Activated CD4-positive, alpha-beta T cell treated with anti-CD3 and anti-CD28 coated beads for 36 hours (primary cell): ENCODE measurements at regions not wholly inside any gene's neighbourhood (a gene's known extent, or its start where the extent isn't known, plus 50 kb on each side); places are given as distances from the start of the nearest gene placed in this dataset.
"Not testable (repeated sequence)": the region's sequence is repeated elsewhere in the genome, so short reads cannot be mapped to it uniquely, and the experiment has no call there.

Source experiments
- ATAC-seq: fragments of 200-7000 bp; cut with Tn5 transposase; one replicate; pipeline ENCODE4 v1.10.0; 2021; ENCODE audit warnings: mild to moderate bottlenecking, moderate library complexity
- CTCF ChIA-PET: fragments of 350-600 bp; sonication (Branson Sonifier 250); formaldehyde crosslinking; loops from one replicate; lab custom pipeline; 2021; ENCODE audit warnings: antibody characterized with exemption; lab: Charles Lee
- POLR2A ChIA-PET: fragments of 350-600 bp; sonication (Branson Sonifier 250); formaldehyde crosslinking; loops from one replicate; lab custom pipeline; 2021; ENCODE audit warnings: antibody characterized with exemption, inconsistent platforms; lab: Charles Lee
- DNase-seq: peaks from one replicate; pipeline ENCODE4 v3.0.0-alpha.2; 2020
- H3K27ac Mint-ChIP-seq: one replicate; pipeline ENCODE4 v1.8.0; 2021; ENCODE audit warnings: mixed read lengths
- H3K27me3 Mint-ChIP-seq: one replicate; pipeline ENCODE4 v1.8.0; 2021; ENCODE audit warnings: mixed read lengths
- H3K36me3 Mint-ChIP-seq: one replicate; pipeline ENCODE4 v1.8.0; 2021; ENCODE audit warnings: low read depth, mixed read lengths
- H3K4me1 Mint-ChIP-seq: one replicate; pipeline ENCODE4 v1.8.0; 2021; ENCODE audit warnings: mixed read lengths
- H3K4me3 Mint-ChIP-seq: one replicate; pipeline ENCODE4 v1.8.0; 2021; ENCODE audit warnings: mild to moderate bottlenecking, moderate library complexity, mixed read lengths
- H3K9me3 Mint-ChIP-seq: one replicate; pipeline ENCODE4 v1.8.0; 2021; ENCODE audit warnings: low read depth, mixed read lengths
- intact Hi-C, 2 experiments: fragments of 100-400 bp; cut with DNase I in 1 of 2; cut with micrococcal nuclease in 1 of 2; formaldehyde crosslinking; loops; one replicate each; pipeline versions ENCODE4 v1.14.2 to v1.15.1; 2022 to 2024; cut with DNase I, micrococcal nuclease

DNA sequence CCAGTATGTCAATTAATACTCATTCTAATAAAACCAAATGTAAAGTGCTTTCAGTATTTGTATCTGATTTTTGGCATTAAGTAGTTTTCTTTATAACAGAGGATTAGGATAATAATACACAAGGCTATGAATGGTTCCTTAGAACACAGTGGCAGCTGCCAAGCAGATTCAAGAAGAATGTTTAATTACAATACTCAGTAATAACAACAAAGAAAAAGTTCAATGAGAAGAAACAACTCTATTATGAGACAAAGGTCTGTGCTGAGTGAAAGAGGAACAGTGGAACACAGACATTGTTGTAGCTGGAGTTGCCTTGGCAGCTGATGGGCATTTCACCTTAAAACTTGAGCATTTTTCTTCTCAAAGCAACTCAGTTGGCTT, 502.6 kb upstream of the NR3C2 start:
- H3K4me1 Mint-ChIP-seq, result no peaks in the 10 kb centered on the region
- CTCF ChIA-PET, result no interaction called here
- H3K4me3 Mint-ChIP-seq, result no peak overlapping the region
- H3K36me3 Mint-ChIP-seq, result no peaks in the 10 kb centered on the region
- no peak for DNase-seq
- H3K27ac Mint-ChIP-seq, result no peak overlapping the region
- POLR2A ChIA-PET, result no interaction called here
- ATAC-seq, result no peak
- H3K27me3 Mint-ChIP-seq, result peaks cover 3% of the 10 kb centered on the region
- peaks cover 6% of the 10 kb centered on the region for H3K9me3 Mint-ChIP-seq
- intact Hi-C loops, result no loop called here

DNA sequence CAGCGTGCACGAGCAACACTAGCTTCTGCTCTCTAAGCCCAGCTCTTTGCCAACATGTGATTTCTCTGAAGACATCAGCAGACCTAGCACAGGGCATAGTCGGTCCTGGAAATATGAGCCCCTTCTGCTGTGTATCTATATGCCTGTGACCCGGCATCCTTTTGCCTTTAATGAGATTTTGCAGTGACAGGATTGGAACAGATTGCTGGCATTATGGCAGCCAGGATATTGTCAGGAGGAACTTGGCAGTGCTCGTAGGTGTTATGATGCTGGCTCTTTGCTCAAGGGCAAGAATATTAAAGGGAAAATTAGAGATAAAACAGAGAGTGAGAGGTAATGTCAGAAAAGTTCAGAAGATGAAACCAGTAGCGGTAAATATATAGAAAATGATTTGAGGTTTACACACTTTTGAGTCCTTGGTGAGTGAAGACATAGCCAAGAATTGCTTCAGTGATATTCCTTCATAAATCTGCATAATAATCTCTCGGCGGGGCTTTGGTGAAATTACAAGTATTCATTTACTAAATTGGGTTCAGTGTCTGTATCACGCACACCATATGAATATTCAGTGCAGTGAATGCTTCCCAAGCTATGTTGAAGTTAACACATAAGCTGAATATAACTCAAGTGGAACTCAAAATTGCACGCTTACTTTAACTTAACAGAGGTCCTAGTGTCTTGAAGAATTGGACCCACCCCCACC, 502.1 kb upstream of the NR3C2 start:
- no peak for DNase-seq
- intact Hi-C loops, result no loop called here
- CTCF ChIA-PET, result no interaction called here
- Mint-ChIP-seq H3K36me3 (no peaks in the 10 kb centered on the region), H3K27me3 (peaks cover 3% of the 10 kb centered on the region), H3K9me3 (peaks cover 6% of the 10 kb centered on the region), H3K4me3 (no peak overlapping the region), H3K27ac (no peak overlapping the region), H3K4me1 (no peaks in the 10 kb centered on the region)
- no peak for ATAC-seq
- POLR2A ChIA-PET, result no interaction called here

DNA sequence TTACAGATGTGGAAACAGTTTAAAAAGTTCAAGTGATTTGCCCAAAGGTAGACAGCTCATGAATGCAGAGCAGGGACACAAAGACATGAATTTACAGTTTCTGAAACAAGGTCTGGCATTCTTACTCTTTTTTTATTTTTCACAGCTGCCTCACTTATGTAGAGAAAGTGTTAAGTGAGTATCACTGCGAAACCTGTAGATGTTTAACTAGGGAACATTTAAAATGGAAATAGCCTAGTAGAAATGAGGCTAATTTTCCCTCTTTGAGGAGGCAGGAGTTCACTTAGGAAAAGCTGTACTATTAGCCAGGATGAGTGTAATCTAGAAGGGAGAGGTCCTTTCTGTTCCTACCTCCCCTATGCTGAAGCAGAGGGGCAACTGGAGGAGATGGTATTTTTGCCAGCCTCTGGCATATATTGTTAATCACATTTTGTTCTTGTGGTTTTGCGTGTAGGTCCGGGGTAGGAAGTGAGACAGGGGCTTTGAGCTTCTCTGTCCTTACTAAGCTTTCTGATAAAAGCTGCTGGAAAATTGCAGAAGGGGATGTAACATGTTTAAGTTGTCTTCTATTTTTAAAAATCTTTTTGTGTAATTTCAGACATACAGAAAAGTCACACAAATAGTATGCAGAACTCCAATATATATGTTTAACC, 492.8 kb upstream of the NR3C2 start:
- intact Hi-C loops, result no loop called here
- H3K4me3 Mint-ChIP-seq, result no peak overlapping the region
- POLR2A ChIA-PET, result no interaction called here
- H3K27ac Mint-ChIP-seq, result no peak overlapping the region
- CTCF ChIA-PET, result interaction anchor here (1.0 kb wide), 1 partner anchor 962 kb away, joined by 3 read pairs; no protein-coding TSS in a partner anchor
- H3K36me3 Mint-ChIP-seq, result no peaks in the 10 kb centered on the region
- no peak for ATAC-seq
- H3K9me3 Mint-ChIP-seq, result peaks cover 14% of the 10 kb centered on the region
- H3K27me3 Mint-ChIP-seq, result peaks cover 4% of the 10 kb centered on the region
- no peak for DNase-seq
- no peaks in the 10 kb centered on the region for H3K4me1 Mint-ChIP-seq

DNA sequence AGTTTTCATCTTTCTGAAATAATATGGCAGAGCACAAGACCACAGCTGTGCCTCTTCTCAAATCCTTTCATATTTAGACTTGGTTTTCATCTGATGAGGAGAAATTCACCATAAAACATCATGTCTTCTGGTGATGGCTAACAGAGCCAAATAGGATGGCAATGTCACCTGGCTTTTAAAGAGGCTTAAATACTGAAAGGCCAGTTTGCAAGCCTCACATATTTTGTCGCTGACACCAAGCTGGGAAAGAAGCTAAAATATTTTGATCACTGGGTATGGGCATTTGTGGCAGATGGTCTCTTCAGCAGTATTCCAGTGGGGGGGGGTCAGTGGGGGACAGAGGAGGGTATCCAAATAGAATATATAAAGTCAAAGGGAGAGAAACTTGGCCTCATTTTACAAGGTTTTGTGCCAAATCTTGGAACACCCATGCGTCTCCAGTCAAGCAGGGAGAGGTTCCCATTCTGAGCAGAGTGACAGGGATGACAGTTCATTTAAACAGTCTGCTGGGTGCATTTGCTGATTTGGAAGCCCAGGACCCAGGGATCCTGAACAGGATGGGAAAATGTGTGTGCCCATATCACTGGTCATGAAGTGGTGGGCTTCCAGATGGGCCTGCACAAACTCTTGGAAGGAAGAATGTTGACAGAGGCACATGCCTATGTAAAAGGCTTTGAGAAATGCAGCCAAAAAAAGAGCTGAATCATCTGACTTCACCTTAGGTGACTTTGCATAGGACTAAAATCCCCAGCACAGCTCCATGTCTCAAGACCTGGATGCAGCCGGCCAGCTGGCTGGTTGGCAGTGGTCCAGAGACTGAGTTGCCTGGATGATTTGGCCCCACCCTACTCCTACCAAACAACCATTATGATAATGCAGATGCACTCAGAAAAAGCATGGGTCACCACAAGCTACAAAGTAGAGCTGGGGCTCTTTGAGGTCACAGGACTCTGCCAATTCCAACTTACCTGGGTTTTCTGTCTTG, 484.4 kb upstream of the NR3C2 start:
- Mint-ChIP-seq H3K27me3 (no peaks in the 10 kb centered on the region), H3K27ac (no peak overlapping the region), H3K9me3 (peaks cover 18% of the 10 kb centered on the region), H3K4me3 (no peak overlapping the region), H3K4me1 (no peaks in the 10 kb centered on the region), H3K36me3 (peaks cover 2% of the 10 kb centered on the region)
- no peak for ATAC-seq
- intact Hi-C loops, result no loop called here
- ChIA-PET CTCF (interaction anchor here (0.6 kb wide), 1 partner anchor 269 kb away, joined by 3 read pairs; no protein-coding TSS in a partner anchor), POLR2A (no interaction called here)
- DNase-seq, result no peak

DNA sequence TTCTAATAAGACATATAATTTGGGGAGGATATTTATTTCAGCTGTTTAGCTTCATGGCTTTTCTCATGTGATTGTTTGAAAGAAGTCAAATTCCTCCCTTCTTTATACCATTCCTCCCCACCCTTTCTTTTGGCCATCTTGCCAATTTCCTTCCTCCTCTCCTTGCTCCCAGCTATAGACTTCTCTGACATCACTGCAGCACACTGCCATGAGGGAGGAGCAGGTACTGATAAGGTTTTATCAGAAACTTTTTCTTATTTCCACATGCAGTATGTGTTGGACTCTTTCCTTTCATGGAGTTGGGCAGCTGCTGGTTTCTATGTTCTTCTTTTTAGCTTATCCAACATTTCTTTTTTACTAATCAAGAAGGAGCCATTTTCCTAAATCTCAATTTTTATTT, 481.7 kb upstream of the NR3C2 start:
- CTCF ChIA-PET, result no interaction called here
- Mint-ChIP-seq H3K9me3 (peaks cover under 1% of the 10 kb centered on the region), H3K27me3 (no peaks in the 10 kb centered on the region), H3K4me1 (no peaks in the 10 kb centered on the region), H3K4me3 (no peak overlapping the region), H3K36me3 (peaks cover 2% of the 10 kb centered on the region), H3K27ac (no peak overlapping the region)
- DNase-seq, result no peak
- POLR2A ChIA-PET, result no interaction called here
- no peak for ATAC-seq
- intact Hi-C loops, result no loop called here

DNA sequence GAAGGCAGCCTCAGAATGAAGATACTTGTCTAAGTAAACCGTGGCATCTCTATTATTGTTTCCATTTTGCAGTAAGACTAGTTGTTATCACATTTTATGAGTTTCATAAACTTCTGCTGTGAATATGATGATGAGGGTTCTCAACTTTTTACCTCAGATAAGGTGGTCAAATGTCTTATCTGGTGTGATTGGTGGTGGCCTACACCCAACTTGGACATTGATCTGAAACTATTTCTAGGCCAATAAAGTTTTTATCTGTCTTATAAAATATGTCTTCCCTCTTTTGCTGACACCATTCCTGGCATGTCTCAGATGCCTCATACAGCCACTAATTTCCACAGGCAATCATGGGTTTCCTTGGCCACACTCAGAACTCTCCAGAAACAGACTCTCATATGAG, 480.3 kb upstream of the NR3C2 start:
- no peaks in the 10 kb centered on the region for H3K4me1 Mint-ChIP-seq
- no peak overlapping the region for H3K4me3 Mint-ChIP-seq
- intact Hi-C loops, result no loop called here
- H3K27ac Mint-ChIP-seq, result no peak overlapping the region
- DNase-seq, result no peak
- no peak for ATAC-seq
- POLR2A ChIA-PET, result no interaction called here
- H3K36me3 Mint-ChIP-seq, result no peaks in the 10 kb centered on the region
- CTCF ChIA-PET, result no interaction called here
- H3K9me3 Mint-ChIP-seq, result no peaks in the 10 kb centered on the region
- H3K27me3 Mint-ChIP-seq, result no peaks in the 10 kb centered on the region

DNA sequence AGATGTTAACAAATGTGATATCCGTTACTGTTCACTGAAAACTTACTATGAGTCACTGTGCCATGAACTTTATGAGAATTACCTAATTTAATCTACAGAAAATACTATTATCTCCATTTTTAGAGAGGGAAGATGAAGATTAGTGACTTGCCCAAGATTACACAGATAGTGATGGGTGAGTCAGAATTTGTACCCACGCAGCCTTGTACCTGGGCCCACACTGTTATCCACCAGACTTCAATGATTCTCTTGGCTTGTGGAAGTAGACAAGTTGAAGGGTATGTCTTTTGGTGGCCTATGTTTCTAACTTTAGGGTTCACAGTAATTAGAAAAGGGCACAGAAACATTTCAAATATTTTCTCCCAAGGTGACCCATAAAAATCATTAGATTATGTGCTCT, 472.5 kb upstream of the NR3C2 start:
- no peaks in the 10 kb centered on the region for H3K4me1 Mint-ChIP-seq
- intact Hi-C loops, result no loop called here
- H3K4me3 Mint-ChIP-seq, result no peak overlapping the region
- H3K27me3 Mint-ChIP-seq, result no peaks in the 10 kb centered on the region
- DNase-seq, result no peak
- H3K36me3 Mint-ChIP-seq, result no peaks in the 10 kb centered on the region
- POLR2A ChIA-PET, result no interaction called here
- CTCF ChIA-PET, result no interaction called here
- no peaks in the 10 kb centered on the region for H3K9me3 Mint-ChIP-seq
- no peak for ATAC-seq
- H3K27ac Mint-ChIP-seq, result no peak overlapping the region

DNA sequence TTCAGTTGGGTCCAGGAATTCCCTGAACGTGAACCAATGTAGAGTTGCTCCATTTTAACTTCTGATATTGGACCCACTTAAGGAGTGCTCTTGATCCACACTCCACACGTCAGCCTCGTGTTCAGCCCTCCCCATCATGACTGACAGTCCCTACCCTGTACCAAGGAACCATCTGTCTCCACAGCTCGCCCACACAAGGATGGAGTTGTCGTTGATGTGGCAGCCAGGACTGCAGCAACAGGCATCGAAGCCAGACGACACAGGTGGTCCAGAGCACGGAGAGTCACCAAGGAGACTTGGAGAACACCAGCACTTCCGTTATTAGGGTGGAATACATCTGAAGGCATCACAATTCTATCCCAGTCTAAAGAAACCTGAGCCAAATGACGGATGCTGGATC, 472.1 kb upstream of the NR3C2 start:
- H3K4me3 Mint-ChIP-seq, result no peak overlapping the region
- ChIA-PET CTCF (no interaction called here), POLR2A (no interaction called here)
- intact Hi-C loops, result no loop called here
- H3K9me3 Mint-ChIP-seq, result no peaks in the 10 kb centered on the region
- no peak overlapping the region for H3K27ac Mint-ChIP-seq
- ATAC-seq (no peak), DNase-seq (no peak)
- no peaks in the 10 kb centered on the region for H3K27me3 Mint-ChIP-seq
- no peaks in the 10 kb centered on the region for H3K36me3 Mint-ChIP-seq
- H3K4me1 Mint-ChIP-seq, result no peaks in the 10 kb centered on the region

DNA sequence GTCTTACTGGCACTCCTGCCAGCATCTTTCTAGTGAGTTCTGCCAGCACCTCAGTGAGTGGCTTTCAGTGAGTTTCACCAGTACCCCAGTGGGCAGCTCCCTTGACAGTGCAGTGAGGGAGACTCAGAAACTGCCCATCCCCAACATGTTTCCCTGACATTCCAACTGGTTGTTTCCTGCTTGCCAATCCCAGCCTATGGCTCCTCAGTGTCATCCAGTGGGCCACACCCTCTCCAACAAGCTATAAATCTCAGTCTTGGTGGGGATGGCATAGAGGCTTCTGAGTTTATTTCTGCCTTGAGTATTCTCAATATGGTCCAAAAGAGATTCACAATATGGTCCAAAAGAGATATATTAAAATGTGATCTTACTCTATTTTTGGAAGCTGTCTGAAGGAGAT, 461.2 kb upstream of the NR3C2 start:
- ATAC-seq, result no peak

DNA sequence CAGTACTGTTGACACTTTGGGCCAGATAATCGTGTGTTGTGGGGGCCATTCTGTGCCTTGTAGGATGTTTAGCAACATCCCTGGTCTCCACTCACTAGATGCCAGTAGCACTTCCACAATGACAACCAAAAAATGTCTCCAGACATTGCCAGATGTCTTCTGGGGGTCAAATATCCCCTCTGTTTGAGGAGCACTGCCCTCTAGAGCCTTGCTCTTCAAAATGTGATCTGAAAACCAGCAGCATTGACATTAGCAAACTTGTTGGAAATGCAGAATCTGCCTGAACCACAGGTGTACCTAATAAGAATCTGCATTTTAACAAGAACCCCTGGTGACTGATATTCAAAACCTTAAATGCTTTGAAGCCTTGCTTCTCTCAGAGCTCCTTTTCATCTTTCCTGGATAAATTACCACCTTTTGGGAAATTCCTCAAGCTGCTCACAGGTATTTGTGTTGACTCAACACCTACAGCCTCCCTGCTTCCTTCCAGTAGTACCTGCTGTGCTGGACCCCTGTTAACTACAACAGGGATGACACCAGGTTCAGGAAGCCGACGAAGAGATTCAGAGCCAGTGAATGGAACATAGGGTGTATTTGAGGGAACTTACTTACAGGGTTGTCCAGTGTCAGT, 459.0 kb upstream of the NR3C2 start:
- intact Hi-C loops, result no loop called here
- H3K9me3 Mint-ChIP-seq, result peaks cover 10% of the 10 kb centered on the region
- ChIA-PET CTCF (no interaction called here), POLR2A (no interaction called here)
- DNase-seq, result no peak
- H3K4me1 Mint-ChIP-seq, result no peaks in the 10 kb centered on the region
- no peaks in the 10 kb centered on the region for H3K36me3 Mint-ChIP-seq
- H3K4me3 Mint-ChIP-seq, result no peak overlapping the region
- H3K27me3 Mint-ChIP-seq, result no peaks in the 10 kb centered on the region
- ATAC-seq, result no peak
- no peak overlapping the region for H3K27ac Mint-ChIP-seq

More for the DNA sequence above, 461.2 kb upstream of the NR3C2 start:
- H3K4me1 Mint-ChIP-seq, result no peaks in the 10 kb centered on the region
- DNase-seq, result no peak
- H3K4me3 Mint-ChIP-seq, result no peak overlapping the region
- POLR2A ChIA-PET, result no interaction called here
- H3K36me3 Mint-ChIP-seq, result no peaks in the 10 kb centered on the region
- peaks cover 6% of the 10 kb centered on the region for H3K9me3 Mint-ChIP-seq
- H3K27me3 Mint-ChIP-seq, result no peaks in the 10 kb centered on the region
- H3K27ac Mint-ChIP-seq, result no peak overlapping the region
- intact Hi-C loops, result no loop called here
- CTCF ChIA-PET, result no interaction called here

DNA sequence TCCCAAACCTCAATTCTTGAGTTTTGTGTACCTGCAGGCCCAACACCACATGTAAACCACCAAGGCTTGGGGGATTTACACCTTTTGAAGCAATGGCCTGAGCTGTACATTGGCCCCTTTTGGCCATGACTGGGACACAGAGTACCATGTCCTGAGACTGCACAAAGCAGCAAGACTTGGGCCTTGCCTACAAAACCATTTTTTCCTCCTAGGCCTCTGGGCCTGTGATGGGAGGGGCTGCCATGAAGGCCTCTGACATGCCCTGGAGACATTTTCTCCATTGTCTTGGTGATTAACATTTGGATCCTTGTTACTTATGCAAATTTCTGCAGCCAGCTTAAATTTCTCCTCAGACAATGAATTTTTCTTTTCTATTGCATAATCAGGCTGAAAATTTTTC, 455.9 kb upstream of the NR3C2 start:
- intact Hi-C loops, H3K27me3 Mint-ChIP-seq, H3K4me1 Mint-ChIP-seq, H3K27ac Mint-ChIP-seq, POLR2A ChIA-PET, H3K4me3 Mint-ChIP-seq, H3K9me3 Mint-ChIP-seq, ATAC-seq, H3K36me3 Mint-ChIP-seq, DNase-seq: not testable (repeated sequence)
- CTCF ChIA-PET, result interaction anchor here (0.9 kb wide), 1 partner anchor 22 kb away, joined by 3 read pairs; no protein-coding TSS in a partner anchor
